Cardiac fibroblast (primary cell): ENCODE measurements at regions not wholly inside any gene's neighbourhood (a gene's known extent, or its start where the extent isn't known, plus 50 kb on each side); places are given as distances from the start of the nearest gene placed in this dataset.

ENCODE experiments used
- DNase-seq, 2 donors: peaks; one replicate each; pipeline versions ENCODE4 v3.0.0 to v3.0.0-alpha.2; 2010; ENCODE audit warnings: low read depth in 2 of 2
- H3K4me3 ChIP-seq, 2 donors: replicated peaks in 1 of 2; 1 replicate in 1 of 2; 2 replicates in 1 of 2; pipeline ENCODE4 v1.5.1; 2011; ENCODE audit warnings: low read depth in 2 of 2, low read length in 2 of 2, mild to moderate bottlenecking in 2 of 2, moderate library complexity in 1 of 2
- TF ChIP-seq, protein P1 (sequence below): IDR thresholded peaks from one replicate; pipeline ENCODE4 v1.5.1; 2011; ENCODE audit warnings: low read depth, mild to moderate bottlenecking, low read length, inconsistent platforms

DNA sequence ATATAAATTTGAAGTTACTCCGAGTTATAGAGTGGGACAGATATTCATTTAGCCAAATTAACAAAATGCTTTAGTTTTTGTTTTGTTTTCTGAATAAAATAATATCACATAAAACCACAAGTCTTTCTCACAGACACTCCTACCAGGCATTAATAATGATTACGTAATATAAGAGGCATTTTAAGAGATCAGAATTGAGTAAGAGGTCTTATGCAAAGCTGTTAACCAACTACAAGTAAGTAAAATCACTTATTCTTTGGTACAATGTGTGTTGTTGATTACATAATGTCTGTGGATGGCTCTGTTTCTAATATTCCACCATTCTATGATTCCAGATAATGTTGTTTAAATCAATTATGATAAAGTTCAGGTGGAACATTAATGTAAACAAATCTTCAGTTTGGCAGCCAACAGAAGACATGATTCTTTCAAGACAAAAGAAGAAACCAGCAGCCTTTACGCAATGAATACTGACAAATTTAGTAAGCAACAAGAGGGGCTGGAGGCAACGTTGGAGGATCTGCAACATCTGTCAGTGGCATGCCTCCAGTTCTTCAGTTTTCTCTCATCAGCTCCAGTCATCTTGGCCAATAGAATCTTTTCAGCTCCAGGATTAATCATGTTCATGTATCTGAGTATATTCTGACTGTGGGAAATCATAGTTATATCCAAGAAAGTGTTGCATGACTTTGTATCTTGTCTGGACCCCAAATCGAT, 403.8 kb downstream of the SLITRK5 start:
- H3K4me3 ChIP-seq = no peak overlapping the region
- TF ChIP-seq, protein P1, sequence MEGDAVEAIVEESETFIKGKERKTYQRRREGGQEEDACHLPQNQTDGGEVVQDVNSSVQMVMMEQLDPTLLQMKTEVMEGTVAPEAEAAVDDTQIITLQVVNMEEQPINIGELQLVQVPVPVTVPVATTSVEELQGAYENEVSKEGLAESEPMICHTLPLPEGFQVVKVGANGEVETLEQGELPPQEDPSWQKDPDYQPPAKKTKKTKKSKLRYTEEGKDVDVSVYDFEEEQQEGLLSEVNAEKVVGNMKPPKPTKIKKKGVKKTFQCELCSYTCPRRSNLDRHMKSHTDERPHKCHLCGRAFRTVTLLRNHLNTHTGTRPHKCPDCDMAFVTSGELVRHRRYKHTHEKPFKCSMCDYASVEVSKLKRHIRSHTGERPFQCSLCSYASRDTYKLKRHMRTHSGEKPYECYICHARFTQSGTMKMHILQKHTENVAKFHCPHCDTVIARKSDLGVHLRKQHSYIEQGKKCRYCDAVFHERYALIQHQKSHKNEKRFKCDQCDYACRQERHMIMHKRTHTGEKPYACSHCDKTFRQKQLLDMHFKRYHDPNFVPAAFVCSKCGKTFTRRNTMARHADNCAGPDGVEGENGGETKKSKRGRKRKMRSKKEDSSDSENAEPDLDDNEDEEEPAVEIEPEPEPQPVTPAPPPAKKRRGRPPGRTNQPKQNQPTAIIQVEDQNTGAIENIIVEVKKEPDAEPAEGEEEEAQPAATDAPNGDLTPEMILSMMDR = no peak
- no peak for DNase-seq

DNA sequence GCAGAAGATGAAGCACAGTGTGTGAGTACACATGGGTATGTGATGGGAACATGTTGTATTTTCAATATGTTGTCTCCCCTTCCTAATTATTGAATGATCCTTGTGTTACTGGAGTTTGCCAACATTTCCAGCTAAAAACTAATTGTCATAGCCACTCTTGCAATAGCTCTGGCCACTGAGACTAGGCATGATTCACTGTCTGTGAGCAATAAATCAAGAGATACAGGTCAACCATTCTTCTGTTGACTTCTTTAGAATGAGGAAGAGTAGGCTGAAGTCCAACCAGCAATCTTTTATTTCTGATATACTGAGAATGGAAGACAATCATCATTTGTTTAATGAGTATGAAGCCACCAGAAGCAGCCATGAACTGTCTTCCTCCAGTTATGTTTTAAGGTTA, 413.9 kb downstream of the SLITRK5 start:
- no peak overlapping the region for H3K4me3 ChIP-seq
- TF ChIP-seq, protein P1 = no peak
- no peak for DNase-seq

DNA sequence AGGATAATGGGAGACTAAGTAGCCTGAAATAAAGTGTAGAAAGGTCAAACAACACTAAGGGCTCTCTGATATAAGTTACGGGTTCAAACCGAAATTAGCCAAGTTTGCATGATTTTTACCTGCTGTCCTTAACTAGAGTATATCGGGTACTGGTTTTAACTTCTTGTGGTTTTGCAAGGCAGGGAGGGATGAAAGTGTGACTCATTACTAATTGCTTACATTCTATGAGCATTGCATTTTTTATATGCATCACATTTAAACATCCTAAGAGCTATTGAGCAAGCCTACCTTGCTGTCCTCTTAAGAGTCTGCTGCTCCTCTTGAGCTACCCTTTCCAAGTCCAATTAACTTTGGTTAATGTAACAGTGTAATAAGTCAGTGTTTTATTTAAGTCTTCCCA, 415.4 kb downstream of the SLITRK5 start:
- TF ChIP-seq, protein P1 = no peak
- no peak for DNase-seq
- no peak overlapping the region for H3K4me3 ChIP-seq

DNA sequence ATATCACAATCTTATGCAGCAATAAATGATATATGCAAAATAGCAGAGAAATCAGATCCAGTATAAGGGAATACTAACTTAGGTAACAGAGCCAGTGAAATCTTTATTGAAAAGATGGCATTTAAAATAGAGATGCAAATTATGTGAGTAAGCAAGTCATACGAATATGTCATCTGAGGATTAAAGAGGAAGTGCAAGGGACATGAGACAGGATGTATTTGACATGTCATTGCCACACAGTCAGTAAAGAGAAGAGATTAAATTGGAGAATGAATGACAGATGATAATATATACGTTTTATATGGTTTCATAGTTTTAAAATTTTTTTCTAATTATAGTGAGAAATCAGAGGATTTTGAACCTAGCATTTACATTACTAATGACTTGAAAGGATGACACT, 426.4 kb downstream of the SLITRK5 start:
- TF ChIP-seq, protein P1 = no peak
- H3K4me3 ChIP-seq = no peak overlapping the region
- DNase-seq = no peak

DNA sequence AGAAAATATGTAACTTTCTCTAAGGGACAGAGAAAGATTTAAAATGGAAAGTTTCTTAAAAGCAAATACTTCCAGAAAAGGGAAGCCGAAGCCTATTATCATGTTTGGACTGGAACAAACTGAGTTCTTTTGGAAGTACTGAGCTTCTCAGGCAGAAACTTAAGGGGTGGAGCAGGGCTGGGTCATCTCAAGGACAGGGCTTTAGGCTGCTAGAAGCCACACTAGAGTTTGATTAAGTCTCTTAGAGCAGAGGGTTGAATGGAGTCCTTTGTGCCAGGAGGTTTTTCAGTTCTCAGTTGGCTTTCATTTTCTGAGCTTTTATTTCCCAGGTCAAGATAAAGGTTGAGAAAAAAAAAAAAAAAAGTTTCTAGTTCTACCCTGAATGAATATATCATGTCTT, 432.7 kb downstream of the SLITRK5 start:
- TF ChIP-seq, protein P1 = no peak
- no peak for DNase-seq
- no peak overlapping the region for H3K4me3 ChIP-seq

DNA sequence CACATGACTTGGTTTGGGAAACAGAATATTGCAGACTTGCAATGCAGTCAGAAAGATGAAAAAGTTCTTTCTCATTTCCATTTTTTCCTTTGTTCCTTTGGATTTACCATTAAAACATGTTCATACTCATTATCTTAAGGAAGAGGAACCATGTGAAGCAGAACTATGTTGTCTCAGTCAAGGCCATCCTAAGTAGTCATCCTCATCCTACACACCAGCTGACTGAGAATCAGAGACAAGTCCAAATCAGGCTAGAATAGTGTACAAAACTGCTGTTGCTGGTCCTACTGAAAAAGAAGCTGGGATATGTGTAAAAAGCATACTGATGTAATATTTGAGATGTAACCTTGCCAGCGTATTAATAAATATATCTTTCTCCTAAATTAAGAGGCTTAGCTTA, 433.4 kb downstream of the SLITRK5 start:
- no peak overlapping the region for H3K4me3 ChIP-seq
- TF ChIP-seq, protein P1 = no peak
- DNase-seq = no peak

DNA sequence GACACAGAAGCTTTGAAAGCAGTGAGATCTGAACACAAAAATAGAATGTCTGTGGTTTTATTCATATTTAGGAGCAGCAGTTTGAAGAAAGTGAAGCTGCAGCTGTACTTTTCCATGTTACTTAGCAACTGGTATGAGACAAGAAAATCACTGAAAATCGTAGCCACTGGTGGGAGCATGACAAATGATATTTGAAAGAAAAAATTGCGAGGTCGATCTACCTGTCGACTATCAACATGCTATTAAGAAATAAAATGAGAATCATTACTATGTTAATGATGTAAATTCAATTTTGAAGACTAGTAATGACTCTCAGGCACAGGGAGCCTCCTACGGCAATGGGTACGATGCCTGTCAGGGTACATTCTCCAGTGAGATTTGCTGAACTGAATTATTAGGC, 436.4 kb downstream of the SLITRK5 start:
- no peak for DNase-seq
- H3K4me3 ChIP-seq = no peak overlapping the region
- TF ChIP-seq, protein P1 = no peak
